ENCODE measurements at regions not wholly inside any gene's neighbourhood (a gene's known extent, or its start where the extent isn't known, plus 50 kb on each side); places are given as distances from the start of the nearest gene placed in this dataset.

DNA sequence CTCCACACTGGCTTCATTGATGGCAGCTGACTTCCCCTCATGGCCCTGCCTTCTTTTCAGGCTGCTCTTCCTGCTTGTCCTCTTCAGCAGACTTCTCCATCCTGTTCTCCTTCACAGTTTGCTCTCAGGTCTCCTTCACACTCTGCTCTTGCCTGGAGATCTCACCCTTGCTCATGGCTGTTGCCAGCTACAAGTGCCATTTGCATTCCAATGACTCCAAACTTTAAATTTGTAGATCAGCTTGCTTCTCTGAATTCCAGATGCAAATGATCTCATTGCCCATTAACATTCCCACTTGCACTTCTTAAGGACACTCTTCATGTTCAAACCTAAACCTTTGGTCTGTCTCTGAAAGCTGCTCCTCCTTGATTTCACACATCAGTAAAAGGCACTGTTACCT, 343.0 kb downstream of the QKI start:
- Histone ChIP-seq H3K4me3 (ENCODE audit: low read depth, low read length) (no peak overlapping the region), H3K27me3 (ENCODE audit: control insufficient read depth, insufficient read depth, low read length) (no peaks in the 10 kb centered on the region), H3K36me3 (ENCODE audit: control insufficient read depth, insufficient read depth, low read length) (no peaks in the 10 kb centered on the region)
- TF ChIP-seq, protein P1, sequence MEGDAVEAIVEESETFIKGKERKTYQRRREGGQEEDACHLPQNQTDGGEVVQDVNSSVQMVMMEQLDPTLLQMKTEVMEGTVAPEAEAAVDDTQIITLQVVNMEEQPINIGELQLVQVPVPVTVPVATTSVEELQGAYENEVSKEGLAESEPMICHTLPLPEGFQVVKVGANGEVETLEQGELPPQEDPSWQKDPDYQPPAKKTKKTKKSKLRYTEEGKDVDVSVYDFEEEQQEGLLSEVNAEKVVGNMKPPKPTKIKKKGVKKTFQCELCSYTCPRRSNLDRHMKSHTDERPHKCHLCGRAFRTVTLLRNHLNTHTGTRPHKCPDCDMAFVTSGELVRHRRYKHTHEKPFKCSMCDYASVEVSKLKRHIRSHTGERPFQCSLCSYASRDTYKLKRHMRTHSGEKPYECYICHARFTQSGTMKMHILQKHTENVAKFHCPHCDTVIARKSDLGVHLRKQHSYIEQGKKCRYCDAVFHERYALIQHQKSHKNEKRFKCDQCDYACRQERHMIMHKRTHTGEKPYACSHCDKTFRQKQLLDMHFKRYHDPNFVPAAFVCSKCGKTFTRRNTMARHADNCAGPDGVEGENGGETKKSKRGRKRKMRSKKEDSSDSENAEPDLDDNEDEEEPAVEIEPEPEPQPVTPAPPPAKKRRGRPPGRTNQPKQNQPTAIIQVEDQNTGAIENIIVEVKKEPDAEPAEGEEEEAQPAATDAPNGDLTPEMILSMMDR (IDR thresholded peaks at IDR 0.05; ENCODE audit: insufficient read depth, low read length, poor library complexity, severe bottlenecking): no peak
- DNase-seq (ENCODE audit: low read depth): no peak

DNA sequence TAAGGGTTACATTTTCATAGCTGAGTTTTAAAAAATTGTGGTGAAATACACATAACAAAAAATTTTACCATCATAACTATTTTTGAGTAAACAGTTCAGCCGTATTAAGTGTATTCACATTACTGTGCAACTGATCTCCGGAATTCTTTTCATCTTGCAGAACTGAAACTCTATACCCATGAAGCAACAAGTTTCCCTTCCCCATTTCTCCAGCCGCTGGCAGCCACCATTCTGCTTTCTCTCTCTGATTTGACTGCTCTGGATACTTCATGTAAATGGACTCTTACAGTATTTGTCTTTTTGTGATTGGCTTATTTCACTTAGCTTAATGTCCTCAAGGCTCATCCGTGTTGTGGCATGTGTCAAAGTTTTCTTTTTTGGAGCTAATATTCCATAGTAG, 341.6 kb downstream of the QKI start:
- DNase-seq (ENCODE audit: low read depth): no peak
- Histone ChIP-seq H3K4me3 (ENCODE audit: low read depth, low read length) (no peak overlapping the region), H3K36me3 (ENCODE audit: control insufficient read depth, insufficient read depth, low read length) (no peaks in the 10 kb centered on the region), H3K27me3 (ENCODE audit: control insufficient read depth, insufficient read depth, low read length) (no peaks in the 10 kb centered on the region)
- TF ChIP-seq, protein P1 (IDR thresholded peaks at IDR 0.05; ENCODE audit: insufficient read depth, low read length, poor library complexity, severe bottlenecking): no peak

DNA sequence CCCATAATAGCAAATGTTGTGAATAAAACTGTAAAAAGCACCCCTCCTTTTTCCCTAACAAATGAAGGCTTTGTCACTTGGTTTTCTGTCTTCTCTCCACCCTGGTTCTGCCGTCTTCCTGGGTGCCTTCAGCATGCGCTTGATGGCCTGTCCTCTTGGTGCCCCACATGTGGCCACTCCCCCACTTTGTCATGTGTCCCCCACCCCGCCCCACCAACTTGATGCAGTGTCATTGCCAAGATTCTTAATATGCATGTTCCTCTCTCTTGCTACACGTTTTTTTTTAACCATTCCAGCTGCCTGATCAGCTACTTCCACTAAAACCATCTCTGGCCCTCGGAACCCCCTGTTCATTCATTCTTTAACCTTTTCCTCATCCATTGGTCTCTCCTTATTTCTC, 340.3 kb downstream of the QKI start:
- Histone ChIP-seq H3K36me3 (ENCODE audit: control insufficient read depth, insufficient read depth, low read length) (no peaks in the 10 kb centered on the region), H3K4me3 (ENCODE audit: low read depth, low read length) (no peak overlapping the region), H3K27me3 (ENCODE audit: control insufficient read depth, insufficient read depth, low read length) (no peaks in the 10 kb centered on the region)
- no peak for DNase-seq (ENCODE audit: low read depth)
- TF ChIP-seq, protein P1 (IDR thresholded peaks at IDR 0.05; ENCODE audit: insufficient read depth, low read length, poor library complexity, severe bottlenecking): no peak

DNA sequence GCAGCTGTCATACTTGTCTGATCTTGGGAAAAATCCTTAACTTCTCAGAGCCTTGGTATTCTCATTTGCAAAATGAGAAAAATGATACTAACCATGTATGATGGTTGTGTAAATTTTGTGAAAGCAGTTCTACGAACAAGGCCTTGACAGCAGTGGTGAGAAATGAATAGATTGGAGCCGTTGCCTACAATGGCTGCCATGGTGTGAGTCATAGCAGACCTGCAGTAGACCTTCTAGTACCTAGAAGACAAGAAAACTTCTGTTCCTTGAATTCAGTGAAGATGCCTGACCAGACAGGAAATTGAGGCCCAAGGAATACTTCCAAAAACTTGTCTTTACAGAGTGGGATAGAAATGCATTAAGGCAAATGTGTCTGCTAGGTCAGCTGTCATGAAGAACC, 338.9 kb downstream of the QKI start:
- no peak for DNase-seq (ENCODE audit: low read depth)
- TF ChIP-seq, protein P1 (IDR thresholded peaks at IDR 0.05; ENCODE audit: insufficient read depth, low read length, poor library complexity, severe bottlenecking): no peak
- H3K4me3 ChIP-seq (ENCODE audit: low read depth, low read length): no peak overlapping the region
- H3K36me3 ChIP-seq (ENCODE audit: control insufficient read depth, insufficient read depth, low read length): no peaks in the 10 kb centered on the region
- no peaks in the 10 kb centered on the region for H3K27me3 ChIP-seq (ENCODE audit: control insufficient read depth, insufficient read depth, low read length)

DNA sequence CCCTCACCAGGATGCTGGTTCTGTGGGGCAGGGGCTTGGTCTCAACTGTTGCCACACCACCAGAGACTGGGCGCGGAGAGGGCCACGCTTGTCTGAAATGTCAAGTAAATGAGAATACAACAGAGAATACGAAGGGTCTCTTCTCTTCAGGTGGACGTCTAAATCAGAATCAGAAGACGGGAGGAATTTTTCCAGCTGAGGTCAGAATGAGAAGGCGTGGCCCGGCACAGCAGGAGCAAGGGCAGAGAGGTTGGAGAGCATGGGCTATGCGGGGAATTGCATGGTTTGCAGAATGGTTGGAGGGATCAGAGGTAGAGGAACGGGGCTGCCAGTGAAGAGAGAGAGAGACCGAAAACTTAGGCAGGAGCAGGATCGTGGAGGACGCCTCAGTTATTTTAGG, 337.9 kb downstream of the QKI start:
- Histone ChIP-seq H3K4me3 (ENCODE audit: low read depth, low read length) (no peak overlapping the region), H3K36me3 (ENCODE audit: control insufficient read depth, insufficient read depth, low read length) (no peaks in the 10 kb centered on the region), H3K27me3 (ENCODE audit: control insufficient read depth, insufficient read depth, low read length) (no peaks in the 10 kb centered on the region)
- DNase-seq (ENCODE audit: low read depth): no peak
- TF ChIP-seq, protein P1 (IDR thresholded peaks at IDR 0.05; ENCODE audit: insufficient read depth, low read length, poor library complexity, severe bottlenecking): no peak

DNA sequence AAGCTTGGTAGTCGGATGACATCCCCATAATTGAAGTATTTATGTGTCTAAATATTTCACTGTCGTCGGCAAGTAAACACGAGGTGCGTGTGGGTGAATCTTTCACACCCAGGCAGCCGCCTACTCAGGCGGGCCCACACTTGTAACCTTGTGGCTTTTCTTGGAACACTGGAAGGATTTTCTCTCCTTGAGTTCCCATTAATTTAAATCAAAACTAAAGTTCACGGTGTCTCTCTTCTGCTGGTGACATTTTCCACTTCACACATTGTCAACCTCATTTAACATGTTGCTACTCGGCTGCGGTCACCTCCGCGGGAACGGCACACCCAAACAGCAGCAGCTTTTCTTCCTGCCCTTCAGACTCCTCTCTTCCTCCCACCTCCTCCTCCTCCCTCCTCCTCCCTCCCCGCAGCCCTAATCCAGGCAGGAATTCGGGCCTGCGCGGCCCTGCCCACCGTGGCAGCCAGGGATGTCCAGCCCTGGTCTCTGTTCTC, 336.6 kb downstream of the QKI start:
- no peaks in the 10 kb centered on the region for H3K27me3 ChIP-seq (ENCODE audit: control insufficient read depth, insufficient read depth, low read length)
- TF ChIP-seq, protein P1 (IDR thresholded peaks at IDR 0.05; ENCODE audit: insufficient read depth, low read length, poor library complexity, severe bottlenecking): no peak
- no peak for DNase-seq (ENCODE audit: low read depth)
- no peak overlapping the region for H3K4me3 ChIP-seq (ENCODE audit: low read depth, low read length)
- H3K36me3 ChIP-seq (ENCODE audit: control insufficient read depth, insufficient read depth, low read length): no peaks in the 10 kb centered on the region
